ENCODE measurements at regions not wholly inside any gene's neighbourhood (a gene's known extent, or its start where the extent isn't known, plus 50 kb on each side); places are given as distances from the start of the nearest gene placed in this dataset.

DNA sequence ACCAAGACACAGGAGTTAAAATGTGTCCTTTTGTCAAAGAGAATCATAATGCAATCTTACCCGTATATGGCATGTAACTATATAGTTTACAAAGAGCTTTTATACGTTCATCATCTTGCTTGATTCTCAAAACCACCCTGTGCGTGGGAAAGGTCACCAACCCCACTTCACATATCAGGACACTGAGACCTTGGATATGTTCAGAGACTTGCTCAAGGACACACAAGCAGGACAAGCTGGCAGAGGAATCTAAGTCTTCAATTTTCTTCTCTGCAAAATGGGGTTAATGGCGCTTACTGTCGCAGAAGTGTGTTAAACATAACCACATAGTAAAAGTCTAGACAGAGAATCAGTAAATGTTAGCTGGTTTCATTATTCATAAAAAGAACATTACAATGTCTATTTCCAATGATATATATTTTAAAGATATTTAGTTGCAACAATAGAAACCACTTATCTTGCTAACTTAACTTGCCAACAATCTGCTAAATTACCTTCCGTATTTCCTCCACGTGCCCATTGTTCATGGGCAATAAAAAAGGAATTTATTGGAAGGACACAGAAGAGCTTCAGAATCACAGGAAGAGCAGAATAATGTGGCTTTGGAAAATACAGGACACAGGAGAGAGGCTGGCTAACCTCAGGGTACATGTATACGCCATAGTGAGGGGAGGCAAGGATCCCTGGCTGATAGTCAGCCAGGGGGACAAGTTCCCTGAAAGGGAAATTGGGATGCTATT lies 64.6 kb upstream of the TAPT1 start:
- no peaks in the 10 kb centered on the region for H3K36me3 ChIP-seq (ENCODE audit: control insufficient read depth, insufficient read depth, low read length)
- ChIA-PET POLR2A (interaction anchor here (1.5 kb wide), 1 partner anchor 9 kb away, joined by 3 read pairs; no protein-coding TSS in a partner anchor), CTCF (ENCODE audit: low intra/inter-chr PET ratio) (interaction anchor here (0.9 kb wide), 1 partner anchor 1034 kb away, joined by 3 read pairs; no protein-coding TSS in a partner anchor)
- WGBS (ENCODE audit: insufficient coverage, low coverage, missing lambda C conversion rate): 17% methylated on average over 8 of the region's 8 CpGs
- no peak for ATAC-seq
- DNase-seq (ENCODE audit: extremely low read depth in 1 of 4, low spot score in 3 of 4): no peak
- FAIRE-seq: no peak
- H3K79me2 ChIP-seq (ENCODE audit: control insufficient read depth, insufficient read depth, low read length): no peaks in the 10 kb centered on the region
- no peaks in the 10 kb centered on the region for H3K4me1 ChIP-seq (replicated peaks in 1 of 2; ENCODE audit: control insufficient read depth in 2 of 2, insufficient read depth in 2 of 2, low read length in 2 of 2)
- H3K9ac ChIP-seq (ENCODE audit: insufficient read depth in 1 of 2, low read depth in 2 of 2, low read length in 2 of 2): no peak overlapping the region
- H3K4me2 ChIP-seq (ENCODE audit: insufficient read depth, low read length): no peak overlapping the region
- H2AFZ ChIP-seq (ENCODE audit: low read depth, low read length): no peak overlapping the region
- no peak overlapping the region for H3K27ac ChIP-seq (ENCODE audit: extremely low read depth, low read depth, low read length)
- no peaks in the 10 kb centered on the region for H3K9me1 ChIP-seq (ENCODE audit: control insufficient read depth, insufficient read depth, low read length)
- no TSS peak for BruUV-seq (replicated peaks)
- TF ChIP-seq SMARCA4 (IDR thresholded peaks at IDR 0.05) (no peak), NFIC (IDR thresholded peaks at IDR 0.05) (no peak), ZNF232 (CRISPR knock-in tag; IDR thresholded peaks at IDR 0.05) (no peak), ZNF217 (CRISPR knock-in tag; IDR thresholded peaks at IDR 0.05) (no peak), ZNF274 (IDR thresholded peaks at IDR 0.05; ENCODE audit: borderline replicate concordance, low read depth, low read length) (no peak), HNRNPLL (IDR thresholded peaks at IDR 0.05; ENCODE audit: low read depth, low read length, poor library complexity, severe bottlenecking) (no peak), TRIM28 (IDR thresholded peaks at IDR 0.05) (no peak), HMG20A (CRISPR knock-in tag; conservative IDR thresholded peaks at IDR 0.05) (no peak), ESRRA (IDR thresholded peaks at IDR 0.05; ENCODE audit: borderline replicate concordance, low read depth) (no peak), ZNF197 (CRISPR knock-in tag; IDR thresholded peaks at IDR 0.05; ENCODE audit: low read depth) (no peak), PCBP1 (IDR thresholded peaks at IDR 0.05; ENCODE audit: low read depth, low read length, poor library complexity, severe bottlenecking) (no peak), NCOA1 (IDR thresholded peaks at IDR 0.05; ENCODE audit: low read depth) (no peak)
- TF ChIP-seq, protein P1, sequence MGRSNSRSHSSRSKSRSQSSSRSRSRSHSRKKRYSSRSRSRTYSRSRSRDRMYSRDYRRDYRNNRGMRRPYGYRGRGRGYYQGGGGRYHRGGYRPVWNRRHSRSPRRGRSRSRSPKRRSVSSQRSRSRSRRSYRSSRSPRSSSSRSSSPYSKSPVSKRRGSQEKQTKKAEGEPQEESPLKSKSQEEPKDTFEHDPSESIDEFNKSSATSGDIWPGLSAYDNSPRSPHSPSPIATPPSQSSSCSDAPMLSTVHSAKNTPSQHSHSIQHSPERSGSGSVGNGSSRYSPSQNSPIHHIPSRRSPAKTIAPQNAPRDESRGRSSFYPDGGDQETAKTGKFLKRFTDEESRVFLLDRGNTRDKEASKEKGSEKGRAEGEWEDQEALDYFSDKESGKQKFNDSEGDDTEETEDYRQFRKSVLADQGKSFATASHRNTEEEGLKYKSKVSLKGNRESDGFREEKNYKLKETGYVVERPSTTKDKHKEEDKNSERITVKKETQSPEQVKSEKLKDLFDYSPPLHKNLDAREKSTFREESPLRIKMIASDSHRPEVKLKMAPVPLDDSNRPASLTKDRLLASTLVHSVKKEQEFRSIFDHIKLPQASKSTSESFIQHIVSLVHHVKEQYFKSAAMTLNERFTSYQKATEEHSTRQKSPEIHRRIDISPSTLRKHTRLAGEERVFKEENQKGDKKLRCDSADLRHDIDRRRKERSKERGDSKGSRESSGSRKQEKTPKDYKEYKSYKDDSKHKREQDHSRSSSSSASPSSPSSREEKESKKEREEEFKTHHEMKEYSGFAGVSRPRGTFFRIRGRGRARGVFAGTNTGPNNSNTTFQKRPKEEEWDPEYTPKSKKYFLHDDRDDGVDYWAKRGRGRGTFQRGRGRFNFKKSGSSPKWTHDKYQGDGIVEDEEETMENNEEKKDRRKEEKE (IDR thresholded peaks at IDR 0.05; ENCODE audit: borderline replicate concordance in 1 of 2, control insufficient read depth in 1 of 2, low read depth in 2 of 2, low read length in 1 of 2): no peak
- no peaks in the 10 kb centered on the region for H4K20me1 ChIP-seq (replicated peaks; ENCODE audit: control insufficient read depth, insufficient read depth, low read length)
- no peaks in the 10 kb centered on the region for H3K9me3 ChIP-seq (replicated peaks; ENCODE audit: control insufficient read depth, insufficient read depth, low read depth, low read length)
- H3K4me3 ChIP-seq: no peak overlapping the region
- no peaks in the 10 kb centered on the region for H3K27me3 ChIP-seq (ENCODE audit: control insufficient read depth in 2 of 2, insufficient read depth in 2 of 2, low read length in 2 of 2)
- intact Hi-C loops (cut with micrococcal nuclease): loop anchor here (1.0 to 5.0 kb wide), 3 partner anchors 152 to 1031 kb away; no protein-coding TSS in a partner anchor
- in situ Hi-C loops (cut with MboI): loop anchor here (10.0 to 25.0 kb wide), 2 partner anchors 164 to 1046 kb away; no protein-coding TSS in a partner anchor
